Endothelial cell (in vitro differentiated cells): ENCODE measurements at regions not wholly inside any gene's neighbourhood (a gene's known extent, or its start where the extent isn't known, plus 50 kb on each side); places are given as distances from the start of the nearest gene placed in this dataset.

Experiments
- DNase-seq: peaks from one replicate; pipeline ENCODE4 v3.0.0; 2021; ENCODE audit warnings: low spot score
- H3K27ac Mint-ChIP-seq: one replicate; pipeline ENCODE4 v1.8.0; 2021; ENCODE audit warnings: mixed read lengths, inconsistent platforms; ENCODE audit not compliant: unreplicated experiment
- H3K27me3 Mint-ChIP-seq: one replicate; pipeline ENCODE4 v1.8.0; 2021; ENCODE audit warnings: mild to moderate bottlenecking, moderate library complexity, mixed read lengths, inconsistent platforms; ENCODE audit not compliant: unreplicated experiment
- H3K36me3 Mint-ChIP-seq: one replicate; pipeline ENCODE4 v1.8.0; 2021; ENCODE audit warnings: mild to moderate bottlenecking, low read depth, mixed read lengths, inconsistent platforms; ENCODE audit not compliant: unreplicated experiment
- H3K4me1 Mint-ChIP-seq: one replicate; pipeline ENCODE4 v1.8.0; 2021; ENCODE audit warnings: mild to moderate bottlenecking, mixed read lengths, inconsistent platforms; ENCODE audit not compliant: unreplicated experiment
- H3K4me3 Mint-ChIP-seq: one replicate; pipeline ENCODE4 v1.8.0; 2021; ENCODE audit warnings: mild to moderate bottlenecking, mixed read lengths, inconsistent platforms; ENCODE audit not compliant: unreplicated experiment
- H3K9me3 Mint-ChIP-seq: one replicate; pipeline ENCODE4 v1.8.0; 2021; ENCODE audit warnings: mixed read lengths, inconsistent platforms; ENCODE audit not compliant: unreplicated experiment
- TF ChIP-seq, protein P1 (sequence below): fragments of 200-600 bp; sonication (generic); IDR thresholded peaks from one replicate; pipeline ENCODE4 v1.5.0; 2021; ENCODE audit warnings: antibody characterized with exemption; ENCODE audit not compliant: unreplicated experiment

DNA sequence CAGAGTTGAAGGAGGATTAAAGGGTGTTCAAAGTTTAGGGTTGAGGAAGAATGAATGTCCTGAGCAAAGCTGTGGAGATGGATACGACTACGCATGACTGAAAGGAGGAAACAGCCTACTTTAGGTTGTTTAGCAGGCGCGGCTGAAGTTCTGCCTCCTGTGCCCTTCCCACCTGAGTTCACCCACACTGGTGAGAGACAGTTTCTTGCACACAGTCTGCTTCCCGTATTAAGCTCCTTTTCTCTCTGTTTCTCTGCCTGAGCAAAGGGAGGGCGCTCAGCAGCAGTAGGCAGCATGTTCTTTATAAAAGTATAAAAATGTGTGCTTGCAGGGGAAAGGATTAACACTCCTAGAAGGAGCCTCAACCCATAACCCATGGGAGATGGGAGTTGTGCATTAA is 224.0 kb upstream of the SMARCA2 start:
- H3K9me3 Mint-ChIP-seq = no peaks in the 10 kb centered on the region
- TF ChIP-seq, protein P1, sequence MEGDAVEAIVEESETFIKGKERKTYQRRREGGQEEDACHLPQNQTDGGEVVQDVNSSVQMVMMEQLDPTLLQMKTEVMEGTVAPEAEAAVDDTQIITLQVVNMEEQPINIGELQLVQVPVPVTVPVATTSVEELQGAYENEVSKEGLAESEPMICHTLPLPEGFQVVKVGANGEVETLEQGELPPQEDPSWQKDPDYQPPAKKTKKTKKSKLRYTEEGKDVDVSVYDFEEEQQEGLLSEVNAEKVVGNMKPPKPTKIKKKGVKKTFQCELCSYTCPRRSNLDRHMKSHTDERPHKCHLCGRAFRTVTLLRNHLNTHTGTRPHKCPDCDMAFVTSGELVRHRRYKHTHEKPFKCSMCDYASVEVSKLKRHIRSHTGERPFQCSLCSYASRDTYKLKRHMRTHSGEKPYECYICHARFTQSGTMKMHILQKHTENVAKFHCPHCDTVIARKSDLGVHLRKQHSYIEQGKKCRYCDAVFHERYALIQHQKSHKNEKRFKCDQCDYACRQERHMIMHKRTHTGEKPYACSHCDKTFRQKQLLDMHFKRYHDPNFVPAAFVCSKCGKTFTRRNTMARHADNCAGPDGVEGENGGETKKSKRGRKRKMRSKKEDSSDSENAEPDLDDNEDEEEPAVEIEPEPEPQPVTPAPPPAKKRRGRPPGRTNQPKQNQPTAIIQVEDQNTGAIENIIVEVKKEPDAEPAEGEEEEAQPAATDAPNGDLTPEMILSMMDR = no peak
- H3K4me3 Mint-ChIP-seq = no peak overlapping the region
- no peak for DNase-seq
- H3K27ac Mint-ChIP-seq = no peak overlapping the region
- peaks cover 1% of the 10 kb centered on the region for H3K27me3 Mint-ChIP-seq
- no peaks in the 10 kb centered on the region for H3K4me1 Mint-ChIP-seq
- H3K36me3 Mint-ChIP-seq = no peaks in the 10 kb centered on the region

DNA sequence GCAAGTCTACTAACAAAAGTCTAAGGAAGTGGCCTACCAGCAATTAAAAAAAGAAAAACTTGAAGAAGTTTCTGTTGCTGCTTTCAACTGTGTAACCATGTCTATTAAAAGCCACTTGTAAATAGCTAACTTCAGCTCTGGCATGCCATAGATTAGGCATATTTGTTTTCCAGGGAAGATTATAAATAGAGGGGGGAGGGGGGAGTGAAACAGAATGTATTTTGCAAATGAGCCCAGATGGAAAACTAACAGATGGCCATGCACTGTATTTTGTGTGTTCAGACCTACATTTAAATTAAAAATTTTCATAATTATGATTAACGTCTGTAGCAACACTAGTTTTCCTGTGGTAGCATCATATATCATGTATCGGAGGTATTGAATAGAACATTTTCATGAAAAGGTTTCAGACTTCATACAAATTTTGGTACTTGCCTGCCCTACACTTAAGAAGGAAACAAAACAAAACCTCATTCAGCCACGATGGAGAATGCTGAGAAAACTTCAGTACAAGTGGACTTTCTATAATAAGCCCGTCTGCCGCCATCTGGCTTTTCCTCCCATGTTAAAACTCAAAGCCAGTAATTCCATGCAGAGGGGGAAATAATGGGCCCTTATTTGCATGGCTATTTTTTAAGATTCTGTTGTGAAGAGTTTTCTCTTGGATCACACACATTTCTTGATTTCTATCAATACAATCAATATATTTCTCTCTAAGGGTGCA is 220.4 kb upstream of the SMARCA2 start:
- Mint-ChIP-seq H3K4me1 (no peaks in the 10 kb centered on the region), H3K36me3 (no peaks in the 10 kb centered on the region), H3K27me3 (peaks cover 1% of the 10 kb centered on the region), H3K27ac (no peak overlapping the region), H3K4me3 (no peak overlapping the region), H3K9me3 (no peaks in the 10 kb centered on the region)
- TF ChIP-seq, protein P1 = no peak
- DNase-seq = no peak

DNA sequence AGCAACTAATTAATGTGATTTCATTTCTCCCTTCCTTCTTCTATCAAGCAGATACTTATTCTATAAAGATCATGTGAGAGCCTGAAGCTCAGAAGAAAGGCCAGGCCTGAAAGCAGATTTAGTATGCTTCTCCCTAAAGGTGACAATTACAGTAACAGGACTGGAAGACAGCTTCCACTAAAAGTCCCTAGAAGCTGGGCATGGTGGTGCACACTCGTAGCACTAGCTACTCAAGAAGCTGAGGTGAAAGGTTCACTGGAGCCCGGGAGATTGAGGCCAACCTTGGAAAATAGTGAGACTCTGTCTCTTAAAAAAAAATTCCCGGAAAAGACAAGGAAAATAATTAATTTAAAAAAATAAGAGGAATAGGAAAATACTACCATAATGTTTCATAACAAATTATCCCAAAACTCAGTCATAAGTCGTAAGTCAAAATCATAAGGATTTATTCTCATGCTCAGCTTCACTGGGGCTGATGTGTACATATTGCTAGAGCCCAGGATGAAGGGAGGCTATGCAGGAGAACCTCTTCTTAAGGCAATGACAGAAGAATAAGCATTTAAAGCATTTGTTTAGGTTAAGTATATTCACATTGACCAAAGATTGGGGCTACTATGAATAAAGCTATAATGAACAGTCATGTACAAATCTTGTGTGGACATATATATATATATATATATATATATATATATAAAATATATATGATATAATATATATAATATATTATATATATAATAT is 210.8 kb upstream of the SMARCA2 start:
- no peak for DNase-seq
- Mint-ChIP-seq H3K27me3 (no peaks in the 10 kb centered on the region), H3K4me1 (no peaks in the 10 kb centered on the region), H3K36me3 (no peaks in the 10 kb centered on the region), H3K4me3 (no peak overlapping the region), H3K9me3 (no peaks in the 10 kb centered on the region), H3K27ac (no peak overlapping the region)
- TF ChIP-seq, protein P1 = no peak

DNA sequence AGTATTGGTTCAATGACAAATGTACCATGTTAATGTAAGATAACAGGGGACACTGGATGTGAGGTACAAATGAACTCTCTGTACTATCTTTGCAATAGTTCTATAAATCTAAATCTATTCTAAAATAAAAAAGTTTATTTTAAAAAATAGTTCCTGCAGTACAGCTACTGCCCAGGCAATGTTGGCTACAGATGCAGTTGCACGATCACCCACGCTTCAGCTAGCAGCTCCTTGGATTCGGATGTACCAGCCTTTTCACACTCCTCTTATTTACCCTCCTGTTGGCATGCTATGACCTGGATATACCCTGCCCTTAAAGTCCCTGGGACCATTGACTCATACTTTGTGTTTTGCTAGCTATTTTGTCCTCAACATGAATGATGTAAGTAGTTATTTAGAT is 185.4 kb upstream of the SMARCA2 start:
- Mint-ChIP-seq H3K4me3 (no peak overlapping the region), H3K27me3 (no peaks in the 10 kb centered on the region), H3K4me1 (no peaks in the 10 kb centered on the region), H3K36me3 (no peaks in the 10 kb centered on the region), H3K27ac (no peak overlapping the region), H3K9me3 (no peaks in the 10 kb centered on the region)
- TF ChIP-seq, protein P1 = no peak
- DNase-seq = no peak

DNA sequence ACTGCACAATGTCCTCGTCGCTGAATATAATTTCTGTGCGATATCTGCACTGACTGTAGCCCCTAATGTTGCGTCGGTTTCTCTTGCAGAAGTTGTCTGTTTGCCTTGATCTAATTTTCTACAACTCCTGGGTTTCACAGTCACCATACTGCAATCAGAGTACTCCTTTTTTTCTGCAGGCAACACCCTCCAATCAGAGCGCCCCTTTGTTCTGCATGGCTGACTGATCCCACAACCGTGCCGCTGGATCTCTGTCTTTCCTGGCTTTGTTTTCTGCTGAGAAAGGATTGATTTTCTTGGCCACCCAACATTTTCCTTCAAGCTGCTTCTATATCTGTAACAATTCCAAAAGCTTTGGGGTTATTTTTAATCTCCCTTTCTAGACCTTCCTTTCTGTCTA is 182.2 kb upstream of the SMARCA2 start:
- no peak overlapping the region for H3K4me3 Mint-ChIP-seq
- H3K4me1 Mint-ChIP-seq = no peaks in the 10 kb centered on the region
- H3K9me3 Mint-ChIP-seq = no peaks in the 10 kb centered on the region
- TF ChIP-seq, protein P1 = no peak
- no peaks in the 10 kb centered on the region for H3K36me3 Mint-ChIP-seq
- no peak overlapping the region for H3K27ac Mint-ChIP-seq
- no peak for DNase-seq
- H3K27me3 Mint-ChIP-seq = no peaks in the 10 kb centered on the region
